Esophagus (tissue), 2 donors: ENCODE measurements at regions not wholly inside any gene's neighbourhood (a gene's known extent, or its start where the extent isn't known, plus 50 kb on each side); places are given as distances from the start of the nearest gene placed in this dataset.

Experiments used
- H3K27ac ChIP-seq, 2 donors: one replicate each; pipeline ENCODE4 v1.5.1; 2013; ENCODE audit warnings: low read depth in 2 of 2, mild to moderate bottlenecking in 2 of 2, inconsistent platforms in 1 of 2, low read length in 1 of 2, moderate library complexity in 1 of 2
- H3K27me3 ChIP-seq, 2 donors: one replicate each; pipeline ENCODE4 v1.6.1; 2013; ENCODE audit warnings: low read length in 2 of 2, control low read depth in 1 of 2, mild to moderate bottlenecking in 1 of 2; ENCODE audit not compliant: insufficient read depth in 2 of 2, control insufficient read depth in 1 of 2
- H3K36me3 ChIP-seq, 2 donors: one replicate each; pipeline ENCODE4 v1.6.1; 2013; ENCODE audit warnings: low read length in 1 of 2; ENCODE audit not compliant: control insufficient read depth in 2 of 2, insufficient read depth in 2 of 2
- H3K4me1 ChIP-seq, 2 donors: one replicate each; pipeline ENCODE4 v1.6.1; 2013; ENCODE audit warnings: low read length in 1 of 2; ENCODE audit not compliant: control insufficient read depth in 2 of 2, insufficient read depth in 2 of 2
- H3K4me3 ChIP-seq, 2 donors: one replicate each; pipeline ENCODE4 v1.5.1; 2013; ENCODE audit warnings: low read length in 2 of 2, mild to moderate bottlenecking in 2 of 2, low read depth in 1 of 2, moderate library complexity in 1 of 2
- H3K9me3 ChIP-seq, 2 donors: one replicate each; pipeline ENCODE4 v1.6.1; 2013; ENCODE audit warnings: mild to moderate bottlenecking in 2 of 2, low read depth in 1 of 2, low read length in 1 of 2, moderate library complexity in 1 of 2; ENCODE audit not compliant: control insufficient read depth in 2 of 2, insufficient read depth in 1 of 2
- WGBS, 2 donors: extraction: QIAGEN DNeasy Blood & Tissue Kit; methylation state at CpG; one replicate each; pipeline ENCODE4 v1.1.7; 2013; 5-methylcytosine and 5-hydroxymethylcytosine counted together
- donor health status: healthy with polysubstance abuse.
- donor health status: Bipolar disorder and iron deficiency.

DNA sequence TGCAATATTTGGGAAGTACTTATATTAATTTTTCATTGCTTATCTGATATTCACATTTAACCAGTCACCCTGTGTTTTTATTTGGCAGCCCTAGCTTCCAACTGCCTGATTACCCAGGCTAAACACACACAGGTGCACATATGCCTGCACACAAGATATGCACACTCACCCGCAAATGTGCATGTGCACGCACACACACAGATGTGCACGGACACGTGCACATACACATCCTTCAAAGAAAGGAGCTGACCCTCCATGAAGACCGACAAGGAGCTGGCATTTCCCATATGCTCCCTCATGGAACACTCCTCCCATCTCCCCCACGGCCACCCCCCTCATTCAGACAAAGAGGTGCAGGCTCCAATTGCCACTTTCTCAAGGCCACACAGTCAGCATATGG, 242.2 kb downstream of the ENGASE start:
- Histone ChIP-seq H3K4me3 (no peak overlapping the region), H3K27me3 (no peaks in the 10 kb centered on the region), H3K4me1 (peaks cover 0 to 3% of the 10 kb centered on the region in 2 donors), H3K36me3 (no peaks in the 10 kb centered on the region), H3K27ac (no peak overlapping the region), H3K9me3 (no peaks in the 10 kb centered on the region)
- 63 to 73% methylated on average over 6 of the region's 6 CpGs for WGBS, 2 donors

DNA sequence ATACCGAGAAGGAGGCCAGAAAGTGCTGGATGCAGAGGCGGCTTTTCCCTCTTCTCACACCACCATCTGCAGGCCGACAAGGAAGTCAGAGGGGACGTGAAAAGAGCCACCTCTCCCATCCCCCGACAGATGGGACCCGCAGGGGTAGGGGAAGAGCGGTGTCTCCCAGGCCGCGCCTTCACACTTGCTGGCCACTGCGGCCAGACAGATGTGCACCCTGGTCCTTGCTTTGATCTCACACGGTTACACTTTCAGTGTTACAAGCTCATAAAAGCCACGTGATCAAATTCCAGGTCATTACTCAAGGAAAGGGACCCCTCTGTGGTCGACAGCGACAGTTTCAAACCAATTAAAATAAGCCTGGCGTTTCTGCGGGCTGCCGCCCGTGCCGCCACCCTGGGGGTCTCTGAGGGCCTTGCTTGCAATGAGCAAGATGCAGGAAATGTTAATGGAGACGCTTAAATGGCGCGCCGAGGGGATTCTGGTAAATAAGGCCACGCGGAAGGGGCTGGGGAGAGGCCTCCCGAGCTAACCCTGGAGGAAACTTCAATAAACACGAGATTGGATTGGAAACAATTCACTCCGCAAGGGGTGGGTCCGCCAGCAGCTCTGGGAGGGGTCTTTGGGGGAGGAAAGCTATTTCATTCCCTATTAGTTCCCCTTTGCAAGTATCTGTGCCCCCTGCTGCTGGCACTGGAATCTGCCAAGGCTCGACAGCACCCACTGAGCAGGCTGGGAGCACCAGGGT, 240.9 kb downstream of the ENGASE start:
- H3K27ac ChIP-seq: no peak overlapping the region
- no peak overlapping the region for H3K4me3 ChIP-seq
- H3K36me3 ChIP-seq: no peaks in the 10 kb centered on the region
- WGBS, 2 donors: 22 to 26% methylated on average over 30 of the region's 30 CpGs
- no peaks in the 10 kb centered on the region for H3K9me3 ChIP-seq
- H3K27me3 ChIP-seq: no peaks in the 10 kb centered on the region
- peaks cover 0 to 3% of the 10 kb centered on the region in 2 donors for H3K4me1 ChIP-seq

DNA sequence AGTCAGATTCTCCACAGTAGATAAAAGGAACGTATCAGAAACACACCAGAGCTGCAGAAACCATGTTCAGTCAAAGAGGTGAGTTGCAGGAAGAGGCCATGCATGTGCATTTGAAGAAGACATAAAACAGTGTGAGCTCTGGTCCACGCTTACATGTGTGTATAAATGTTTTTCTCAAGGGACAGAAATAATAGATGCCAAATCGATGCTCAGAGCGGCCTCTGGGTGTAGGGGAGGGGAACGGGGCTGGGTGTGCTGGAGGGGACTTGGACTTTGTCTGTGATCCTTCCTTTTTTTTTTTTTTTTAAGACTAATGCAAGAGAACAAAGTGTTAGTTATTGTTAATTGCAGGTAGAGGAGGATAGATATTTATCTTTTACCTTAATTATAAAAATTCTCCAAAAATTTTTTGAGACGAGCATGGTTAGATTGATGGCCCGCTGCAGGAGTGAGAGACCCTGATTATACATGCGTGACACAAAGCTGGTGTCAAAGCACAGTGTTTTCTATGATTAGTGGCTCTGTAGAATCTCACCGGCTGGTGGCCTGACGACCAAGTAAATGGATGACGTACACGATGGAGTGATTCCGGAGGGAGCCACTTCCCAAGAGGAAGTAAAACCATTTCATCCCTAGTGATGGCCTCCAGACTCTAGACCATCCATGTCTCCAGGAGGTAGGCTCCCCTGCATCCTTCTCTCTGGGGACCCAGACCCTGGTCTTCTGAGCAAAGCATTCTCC, 240.2 kb downstream of the ENGASE start:
- Histone ChIP-seq H3K27ac (no peak overlapping the region), H3K9me3 (no peaks in the 10 kb centered on the region), H3K4me1 (peaks cover 0 to 3% of the 10 kb centered on the region in 2 donors), H3K36me3 (no peaks in the 10 kb centered on the region), H3K27me3 (no peaks in the 10 kb centered on the region), H3K4me3 (no peak overlapping the region)
- 67 to 71% methylated on average over 13 of the region's 13 CpGs for WGBS, 2 donors

- Histone ChIP-seq H3K36me3 (no peaks in the 10 kb centered on the region), H3K27me3 (no peaks in the 10 kb centered on the region), H3K4me3 (no peak overlapping the region), H3K4me1 (peaks cover 0 to 2% of the 10 kb centered on the region in 2 donors), H3K27ac (no peak overlapping the region), H3K9me3 (no peaks in the 10 kb centered on the region)
- 81 to 91% methylated on average over 4 of the region's 4 CpGs for WGBS, 2 donors
These were observed 236.7 kb downstream of the ENGASE start for GRCh38 chr17:79311373-79311772.

DNA sequence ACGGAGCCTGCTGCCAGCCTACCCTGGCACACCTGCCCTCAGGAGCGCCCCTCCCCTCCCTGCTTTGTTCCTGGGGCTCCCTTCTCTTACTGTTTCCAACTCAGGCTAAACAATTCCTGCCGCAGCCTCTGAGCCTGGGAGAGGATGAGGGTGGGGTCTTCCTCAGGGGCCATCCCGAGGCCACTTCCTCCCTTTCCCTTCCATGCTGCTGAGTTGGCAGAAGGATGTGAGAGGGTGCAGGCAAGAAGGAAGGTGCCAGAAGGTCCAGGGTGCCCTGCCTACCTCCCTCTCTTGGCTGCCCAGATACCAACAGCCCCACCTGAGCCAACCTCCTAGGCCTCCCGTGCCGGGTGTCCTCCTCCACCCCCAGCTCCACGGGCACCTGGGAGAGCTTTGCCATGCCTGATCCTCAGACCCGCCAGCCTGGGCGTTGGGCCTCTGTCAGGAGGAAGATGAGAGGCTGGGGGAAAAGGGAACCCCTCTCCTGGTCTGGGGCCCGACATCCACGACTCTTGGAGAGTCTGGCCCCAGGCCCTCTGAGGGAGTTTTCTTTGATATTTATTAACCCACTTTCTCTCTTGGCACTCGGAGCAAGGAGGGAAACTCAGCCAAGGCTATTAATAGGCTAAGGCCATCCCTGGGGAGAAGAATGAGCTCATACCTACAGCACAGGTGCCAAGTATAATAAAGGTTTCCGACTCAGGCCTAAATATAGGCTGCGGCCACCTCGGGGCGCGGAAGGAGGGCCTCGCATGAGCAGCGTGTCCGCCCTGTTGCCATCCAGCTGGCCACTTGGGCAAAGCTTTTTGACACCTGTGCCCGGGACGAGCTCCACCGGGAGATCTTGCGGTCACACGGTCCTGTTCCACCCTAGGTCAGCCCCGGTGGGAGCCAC, 232.0 kb downstream of the ENGASE start:
- WGBS, 2 donors: 34 to 42% methylated on average over 26 of the region's 26 CpGs
- Histone ChIP-seq H3K36me3 (no peaks in the 10 kb centered on the region), H3K4me1 (peaks cover 0 to 4% of the 10 kb centered on the region in 2 donors), H3K4me3 (no peak overlapping the region), H3K27ac (no peak overlapping the region), H3K27me3 (peaks cover 3% of the 10 kb centered on the region in 2 donors), H3K9me3 (no peaks in the 10 kb centered on the region)

DNA sequence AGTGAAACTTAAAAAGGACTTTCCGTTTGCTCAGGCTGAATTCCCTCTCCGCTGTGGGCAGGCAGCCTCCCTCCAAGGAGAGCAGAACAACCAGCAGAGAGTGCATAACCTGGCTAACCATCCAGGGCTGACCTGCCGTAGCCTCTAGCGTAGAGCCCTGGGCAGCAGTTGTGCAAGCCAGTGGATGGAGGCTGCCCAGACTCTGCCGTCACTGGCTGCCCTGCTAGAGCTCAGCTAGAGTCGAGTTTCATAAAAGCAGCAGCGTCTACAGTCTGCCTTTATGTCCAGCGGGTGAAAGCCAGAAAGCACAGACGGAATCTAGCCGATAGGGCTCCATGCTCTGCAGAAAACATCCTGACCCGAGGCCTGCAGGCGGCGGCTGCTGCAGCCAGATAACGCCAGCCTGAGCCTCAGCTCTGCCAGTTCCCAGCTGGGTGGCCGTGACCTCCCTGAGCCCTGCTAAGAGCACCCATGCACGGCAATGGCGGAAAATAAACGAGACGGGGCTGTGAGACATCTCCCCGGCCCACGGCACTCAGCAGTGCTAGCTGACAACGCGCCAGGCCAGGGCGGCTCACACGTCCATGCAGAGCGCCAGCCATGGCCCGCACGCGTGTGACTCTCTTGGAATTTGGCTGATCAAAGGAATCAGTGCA, 231.3 kb downstream of the ENGASE start:
- Histone ChIP-seq H3K27ac (no peak overlapping the region), H3K27me3 (peaks cover 3% of the 10 kb centered on the region in 2 donors), H3K4me3 (no peak overlapping the region), H3K4me1 (peaks cover 0 to 4% of the 10 kb centered on the region in 2 donors), H3K9me3 (no peaks in the 10 kb centered on the region), H3K36me3 (no peaks in the 10 kb centered on the region)
- WGBS, 2 donors: 36 to 40% methylated on average over 29 of the region's 29 CpGs

DNA sequence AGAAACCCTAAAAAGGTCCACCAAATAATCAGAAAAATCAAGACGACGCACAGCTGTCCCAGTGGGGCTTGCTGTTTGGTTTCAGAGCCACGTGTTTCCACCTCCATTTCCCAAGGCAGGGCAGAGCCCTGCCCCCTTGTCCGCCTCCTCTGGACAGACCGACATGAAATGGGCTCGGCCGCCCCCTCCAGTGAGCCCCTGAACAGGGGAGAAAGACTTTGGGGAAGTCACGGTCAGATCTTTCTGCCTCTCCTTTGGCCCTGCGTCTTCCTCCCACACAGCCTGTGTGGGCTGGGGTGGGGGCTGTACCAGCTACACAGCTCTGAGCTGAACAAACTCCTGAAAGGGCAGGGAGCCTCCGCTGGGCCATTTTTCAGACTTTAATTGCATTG, 230.7 kb downstream of the ENGASE start:
- H3K4me1 ChIP-seq: peaks cover 0 to 4% of the 10 kb centered on the region in 2 donors
- 41 to 44% methylated on average over 10 of the region's 10 CpGs for WGBS, 2 donors
- H3K27ac ChIP-seq: no peak overlapping the region
- H3K9me3 ChIP-seq: no peaks in the 10 kb centered on the region
- H3K36me3 ChIP-seq: no peaks in the 10 kb centered on the region
- H3K27me3 ChIP-seq: peaks cover 3% of the 10 kb centered on the region in 2 donors
- H3K4me3 ChIP-seq: no peak overlapping the region

- WGBS, 2 donors: 38 to 49% methylated on average over 13 of the region's 13 CpGs
- Histone ChIP-seq H3K36me3 (no peaks in the 10 kb centered on the region), H3K4me3 (no peak overlapping the region), H3K4me1 (peaks cover 0 to 4% of the 10 kb centered on the region in 2 donors), H3K27ac (no peak overlapping the region), H3K27me3 (peaks cover 3% of the 10 kb centered on the region in 2 donors), H3K9me3 (no peaks in the 10 kb centered on the region)
These were observed 230.3 kb downstream of the ENGASE start for GRCh38 chr17:79304884-79305283.

DNA sequence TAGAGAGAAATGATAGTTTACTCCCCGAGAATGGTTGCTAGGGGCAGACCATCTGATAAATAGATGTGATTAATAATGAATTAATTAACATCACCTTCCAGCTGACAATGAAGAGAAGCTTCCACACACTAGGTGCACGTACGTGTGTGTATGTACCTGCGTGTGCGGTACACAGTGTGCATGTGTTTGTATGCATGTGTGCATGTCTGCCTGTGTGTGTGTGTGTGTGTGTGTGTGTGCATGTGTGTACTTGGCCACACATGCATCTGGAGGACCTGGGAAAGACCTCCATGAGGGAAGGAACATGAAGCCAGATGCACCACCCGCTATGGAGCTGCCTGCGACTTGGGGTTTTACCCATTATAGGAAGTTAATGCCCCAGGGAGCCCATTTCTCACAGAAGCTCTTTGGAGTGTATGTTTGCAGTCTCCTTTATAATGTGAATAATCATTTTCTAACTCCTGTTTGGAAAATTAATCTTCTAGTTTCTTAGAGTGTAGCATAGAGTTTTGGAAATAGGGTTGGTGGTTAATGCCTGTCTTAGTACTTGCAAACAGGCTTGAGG, 229.1 kb downstream of the ENGASE start:
- Histone ChIP-seq H3K9me3 (no peaks in the 10 kb centered on the region), H3K27ac (no peak overlapping the region), H3K27me3 (peaks cover 3% of the 10 kb centered on the region in 2 donors), H3K4me3 (no peak overlapping the region), H3K36me3 (no peaks in the 10 kb centered on the region), H3K4me1 (peaks cover 0 to 4% of the 10 kb centered on the region in 2 donors)
- WGBS, 2 donors: 76 to 81% methylated on average over 7 of the region's 7 CpGs
